ENCODE measurements at regions not wholly inside any gene's neighbourhood (a gene's known extent, or its start where the extent isn't known, plus 50 kb on each side); places are given as distances from the start of the nearest gene placed in this dataset.

DNA sequence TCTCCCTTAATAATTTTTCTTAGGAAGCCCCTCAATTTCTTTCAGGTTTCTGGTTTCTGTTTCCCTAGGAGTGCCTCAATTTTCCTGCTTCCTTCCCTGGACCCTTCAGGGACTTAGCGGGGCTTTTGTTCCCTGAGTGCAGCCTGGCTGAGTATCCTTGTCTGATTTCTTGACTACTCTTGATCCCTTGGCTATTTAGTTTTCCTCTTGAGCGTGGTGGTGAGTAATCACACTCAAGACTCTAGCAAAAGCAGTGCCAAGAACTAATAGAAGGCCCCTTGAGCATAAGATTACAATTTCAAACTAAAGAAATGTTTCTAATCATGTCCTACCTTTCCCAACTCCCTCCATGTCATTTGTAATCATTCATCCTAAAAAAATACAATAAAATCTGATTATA is 94.3 kb upstream of the C3orf80 start:
- Histone ChIP-seq H4K91ac (replicated peaks; ENCODE audit: insufficient read length, low read length) (no peak overlapping the region), H2BK20ac (ENCODE audit: low read length) (no peak overlapping the region), H2AFZ (ENCODE audit: low read length) (no peak overlapping the region), H2BK12ac (ENCODE audit: low read depth, low read length) (no peak overlapping the region), H3K14ac (ENCODE audit: insufficient read length) (no peak overlapping the region), H3K56ac (replicated peaks; ENCODE audit: insufficient read length, low read depth, low read length) (no peak overlapping the region), H3K4me3 (ENCODE audit: extremely low read depth in 1 of 4, insufficient read depth in 2 of 4, low read depth in 3 of 4, low read length in 4 of 4) (no peak overlapping the region), H3K9ac (replicated peaks in 1 of 4; ENCODE audit: extremely low read depth in 1 of 4, low read depth in 3 of 4, low read length in 3 of 4) (no peak overlapping the region), H3K36me3 (ENCODE audit: control insufficient read depth in 2 of 4, insufficient read depth in 4 of 4, low read length in 3 of 4) (no peaks in the 10 kb centered on the region), H4K5ac (ENCODE audit: insufficient read length, low read depth, low read length) (no peak overlapping the region), H3K23me2 (ENCODE audit: low read depth, low read length) (no peaks in the 10 kb centered on the region), H3K23ac (ENCODE audit: insufficient read length) (no peak overlapping the region), H2BK120ac (replicated peaks; ENCODE audit: low read depth, low read length) (no peak overlapping the region), H4K8ac (ENCODE audit: extremely low read depth, insufficient read depth, low read length) (no peak overlapping the region), H3K27ac (ENCODE audit: low read depth, low read length) (no peak overlapping the region), H2BK5ac (ENCODE audit: low read depth, low read length) (no peak overlapping the region), H2BK15ac (ENCODE audit: low read length) (no peak overlapping the region), H3K9me3 (ENCODE audit: insufficient read depth in 2 of 2, low read depth in 1 of 2, low read length in 1 of 2) (no peaks in the 10 kb centered on the region), H3K79me1 (ENCODE audit: low read depth, low read length) (no peaks in the 10 kb centered on the region), H2AK5ac (ENCODE audit: low read depth, low read length) (no peak overlapping the region), H3K79me2 (ENCODE audit: control insufficient read depth in 1 of 2, insufficient read depth in 2 of 2, low read length in 2 of 2) (no peaks in the 10 kb centered on the region), H3K4me2 (ENCODE audit: insufficient read depth in 1 of 2, low read depth in 2 of 2, low read length in 2 of 2) (no peak overlapping the region), H3K18ac (ENCODE audit: extremely low read depth, low read length) (no peak overlapping the region), H3K4ac (replicated peaks; ENCODE audit: insufficient read length, low read depth, low read length) (no peak overlapping the region), H4K20me1 (replicated peaks in 1 of 2; ENCODE audit: control insufficient read depth in 1 of 2, insufficient read depth in 2 of 2, low read length in 2 of 2) (no peaks in the 10 kb centered on the region), H3K4me1 (replicated peaks in 1 of 4; ENCODE audit: control insufficient read depth in 3 of 4, insufficient read depth in 4 of 4, low read length in 3 of 4) (no peaks in the 10 kb centered on the region), H3K27me3 (replicated peaks in 1 of 4; ENCODE audit: control insufficient read depth in 3 of 4, extremely low read depth in 1 of 4, insufficient read depth in 3 of 4, low read length in 3 of 4) (no peaks in the 10 kb centered on the region)
- no peak for TF ChIP-seq KDM1A (IDR thresholded peaks at IDR 0.05; ENCODE audit: borderline replicate concordance, low read length)
- no peak for TF ChIP-seq GTF2F1 (IDR thresholded peaks at IDR 0.05; ENCODE audit: borderline replicate concordance, low read depth, low read length)
- no peak for DNase-seq (ENCODE audit: low read depth in 1 of 2, low spot score in 2 of 2)
- FAIRE-seq: no peak
- ChIA-PET CTCF (ENCODE audit: partially characterized antibody) (interaction anchor here (2.2 kb wide), 1 partner anchor 29 kb away, joined by 7 read pairs; no protein-coding TSS in a partner anchor), POLR2A (ENCODE audit: partially characterized antibody) (no interaction called here)
- 86% methylated on average over 2 of the region's 2 CpGs; no CpG with 5 or more reads in 1 of the 2 experiments for WGBS, 2 experiments (ENCODE audit: extremely low coverage in 1 of 2, insufficient coverage in 1 of 2, insufficient read length in 1 of 2, insufficient replicate concordance in 2 of 2, low coverage in 1 of 2, low lambda C conversion rate in 2 of 2, missing lambda C conversion rate in 1 of 2)

Data from H1 (cell line).